Stimulated activated effector memory CD8-positive, alpha-beta T cell treated with anti-CD3 and anti-CD28 coated beads, Interleukin-12 subunit alpha, Interleukin-12 subunit beta, amount 100 ng/mL, for 72 hours (primary cell): ENCODE measurements at regions not wholly inside any gene's neighbourhood (a gene's known extent, or its start where the extent isn't known, plus 50 kb on each side); places are given as distances from the start of the nearest gene placed in this dataset.
"Not testable (repeated sequence)": the region's sequence is repeated elsewhere in the genome, so short reads cannot be mapped to it uniquely, and the experiment has no call there.

ENCODE experiments used
- ATAC-seq: fragments of 150-1000 bp; cut with Tn5 transposase; 2 replicates; pipeline ENCODE4 v1.10.0; 2021
- DNase-seq, 2 donors: peaks; one replicate each; pipeline ENCODE4 v3.0.0; 2021 to 2022; ENCODE audit warnings: low spot score in 2 of 2
- H3K27ac Mint-ChIP-seq: one replicate; pipeline ENCODE4 v1.8.0; 2022; ENCODE audit warnings: mild to moderate bottlenecking, mixed read lengths
- H3K36me3 Mint-ChIP-seq: one replicate; pipeline ENCODE4 v1.8.0; 2022; ENCODE audit warnings: mild to moderate bottlenecking, mixed read lengths
- H3K4me1 Mint-ChIP-seq: one replicate; pipeline ENCODE4 v1.8.0; 2022; ENCODE audit warnings: mixed read lengths
- H3K4me3 Mint-ChIP-seq: one replicate; pipeline ENCODE4 v1.8.0; 2022; ENCODE audit warnings: mild to moderate bottlenecking, mixed read lengths
- H3K9me3 Mint-ChIP-seq: one replicate; pipeline ENCODE4 v1.8.0; 2022; ENCODE audit warnings: mixed read lengths

DNA sequence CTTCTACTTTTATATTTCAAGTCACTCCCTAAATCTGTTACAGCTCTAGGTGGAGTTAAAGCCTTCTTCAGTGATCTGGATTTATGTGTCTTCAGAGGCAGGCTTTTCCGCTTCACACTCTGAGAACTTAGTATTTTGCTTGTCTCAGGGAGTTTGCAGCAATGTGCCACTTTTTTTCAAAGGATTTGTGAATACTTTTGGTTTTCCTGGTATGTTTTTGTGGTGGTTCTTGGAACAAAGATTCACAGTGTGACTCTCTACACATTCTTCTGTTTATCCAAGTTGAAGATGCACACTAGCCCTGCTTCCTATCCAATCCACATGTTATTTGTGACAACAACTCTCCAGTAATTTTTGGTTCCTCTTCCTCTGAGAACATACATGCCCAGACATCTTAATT, 1253.7 kb downstream of the TECRL start:
- Mint-ChIP-seq H3K9me3 (peaks cover 30% of the 10 kb centered on the region), H3K36me3 (no peaks in the 10 kb centered on the region), H3K27ac (no peak overlapping the region), H3K4me1 (no peaks in the 10 kb centered on the region), H3K4me3 (no peak overlapping the region)
- ATAC-seq, result no peak
- DNase-seq, result no peak

GRCh38 chr4:63123441-63123840, 1285.8 kb downstream of the TECRL start:
- Mint-ChIP-seq H3K27ac (no peak overlapping the region), H3K4me1 (no peaks in the 10 kb centered on the region), H3K9me3 (peaks cover 16% of the 10 kb centered on the region), H3K4me3 (no peak overlapping the region), H3K36me3 (no peaks in the 10 kb centered on the region)
- ATAC-seq (no peak), DNase-seq (no peak)

GRCh38 chr4:63122955-63123354, 1286.3 kb downstream of the TECRL start:
- H3K4me3 Mint-ChIP-seq, result no peak overlapping the region
- DNase-seq (no peak), ATAC-seq (no peak)
- no peak overlapping the region for H3K27ac Mint-ChIP-seq
- peaks cover 16% of the 10 kb centered on the region for H3K9me3 Mint-ChIP-seq
- no peaks in the 10 kb centered on the region for H3K4me1 Mint-ChIP-seq
- H3K36me3 Mint-ChIP-seq, result no peaks in the 10 kb centered on the region

DNA sequence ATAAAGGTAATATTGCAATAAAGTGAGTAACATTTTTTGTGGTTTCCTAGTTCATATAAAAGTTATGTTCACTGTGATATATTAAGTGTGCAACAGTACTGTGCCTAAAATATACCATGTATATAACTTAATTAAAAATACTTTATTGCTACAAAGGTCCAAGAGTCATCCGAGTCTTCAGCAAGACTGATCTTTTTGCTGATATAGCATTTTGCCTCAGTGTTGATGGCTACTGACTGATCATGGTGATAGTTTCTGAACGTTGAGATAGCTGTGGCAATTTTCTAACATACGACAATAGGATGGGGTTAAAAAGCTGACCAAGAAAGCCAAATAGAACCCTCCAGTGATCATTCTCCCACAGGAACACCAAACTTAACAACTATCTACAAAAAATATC, 1302.7 kb downstream of the TECRL start:
- no peak for DNase-seq

GRCh38 chr4:63105839-63106238, 1303.4 kb downstream of the TECRL start:
- no peak overlapping the region for H3K4me3 Mint-ChIP-seq
- DNase-seq (no peak), ATAC-seq (no peak)
- no peak overlapping the region for H3K27ac Mint-ChIP-seq
- no peaks in the 10 kb centered on the region for H3K4me1 Mint-ChIP-seq
- peaks cover 18% of the 10 kb centered on the region for H3K9me3 Mint-ChIP-seq
- no peaks in the 10 kb centered on the region for H3K36me3 Mint-ChIP-seq

More for the DNA sequence above, 1302.7 kb downstream of the TECRL start:
- Mint-ChIP-seq H3K9me3 (peaks cover 22% of the 10 kb centered on the region), H3K36me3 (no peaks in the 10 kb centered on the region), H3K4me1 (no peaks in the 10 kb centered on the region), H3K4me3 (no peak overlapping the region), H3K27ac (no peak overlapping the region)
- no peak for ATAC-seq

DNA sequence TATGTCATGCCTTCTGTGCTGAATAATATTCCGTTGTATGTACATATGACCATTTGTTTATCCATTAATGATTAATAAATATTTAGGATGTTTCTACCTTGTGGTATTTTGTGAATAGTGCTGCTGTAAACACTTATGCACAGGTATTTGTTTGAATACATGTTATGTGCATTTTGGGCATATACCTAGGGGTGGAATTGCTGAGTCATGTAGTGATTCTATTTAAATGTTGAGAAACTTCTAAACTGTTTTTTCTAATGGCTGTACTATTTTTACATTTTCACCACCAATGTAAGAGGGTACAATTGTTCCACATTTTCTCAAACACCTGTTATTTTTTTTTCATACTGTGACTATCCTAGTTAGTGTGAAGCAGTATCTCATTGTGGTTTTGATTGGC, 1318.6 kb downstream of the TECRL start:
- Mint-ChIP-seq H3K4me1 (no peaks in the 10 kb centered on the region), H3K36me3 (no peaks in the 10 kb centered on the region), H3K4me3 (no peak overlapping the region), H3K27ac (no peak overlapping the region), H3K9me3 (peaks cover 3% of the 10 kb centered on the region)
- DNase-seq, result no peak
- no peak for ATAC-seq

- Mint-ChIP-seq H3K9me3 (peaks cover 19% of the 10 kb centered on the region), H3K4me3 (no peak overlapping the region), H3K36me3 (no peaks in the 10 kb centered on the region), H3K27ac (no peak overlapping the region), H3K4me1 (no peaks in the 10 kb centered on the region)
- DNase-seq, result no peak
- no peak for ATAC-seq
These were observed 1324.2 kb downstream of the TECRL start for GRCh38 chr4:63085091-63085490.

DNA sequence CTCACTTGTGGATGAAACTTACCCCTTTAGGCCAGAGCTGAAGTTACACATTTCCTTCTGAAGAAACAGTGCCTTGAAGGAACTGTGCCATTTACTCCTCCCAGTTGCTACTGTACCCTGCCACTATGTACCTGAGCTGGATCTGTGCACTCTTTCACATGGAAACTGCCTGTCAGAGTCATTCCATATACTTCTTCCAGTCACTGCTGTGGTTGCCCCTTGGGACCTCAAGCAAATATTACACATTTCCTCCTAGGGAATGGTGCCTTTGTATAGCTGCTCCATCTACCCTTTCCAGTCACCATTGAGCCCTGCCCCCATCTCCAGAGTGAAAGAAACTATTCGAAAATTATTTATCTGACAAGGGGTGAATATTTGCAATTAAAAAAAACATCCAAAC, 1328.3 kb downstream of the TECRL start:
- Mint-ChIP-seq H3K9me3 (peaks cover 28% of the 10 kb centered on the region), H3K4me3 (no peak overlapping the region), H3K4me1 (no peaks in the 10 kb centered on the region), H3K36me3 (no peaks in the 10 kb centered on the region), H3K27ac (no peak overlapping the region)
- DNase-seq (no peak), ATAC-seq (no peak)

GRCh38 chr4:63063760-63064159, 1345.5 kb downstream of the TECRL start:
- Mint-ChIP-seq H3K36me3 (no peaks in the 10 kb centered on the region), H3K4me3 (no peak overlapping the region), H3K27ac (no peak overlapping the region), H3K9me3 (peaks cover 23% of the 10 kb centered on the region), H3K4me1 (no peaks in the 10 kb centered on the region)
- no peak for DNase-seq
- ATAC-seq, result no peak

DNA sequence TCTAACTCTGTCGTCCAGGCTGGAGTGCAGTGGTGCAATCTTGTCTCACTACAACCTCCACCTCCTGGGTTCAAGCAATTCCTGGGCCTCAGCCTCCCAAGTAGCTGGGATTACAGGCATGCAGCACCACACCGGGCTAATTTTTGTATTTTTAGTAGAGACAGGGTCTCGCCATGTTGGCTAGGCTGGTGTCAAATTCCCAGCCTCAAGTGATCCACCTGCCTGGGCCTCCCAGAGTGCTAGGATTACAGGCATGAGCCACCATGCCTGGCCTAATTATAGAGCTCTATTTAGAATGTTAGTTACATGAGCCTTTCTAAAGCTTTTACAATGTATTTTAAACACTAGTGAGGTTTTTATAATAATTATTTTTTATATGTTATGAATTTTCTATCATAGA, 1346.4 kb downstream of the TECRL start:
- not testable (repeated sequence) for ATAC-seq, H3K4me3 Mint-ChIP-seq, H3K27ac Mint-ChIP-seq, H3K4me1 Mint-ChIP-seq, H3K36me3 Mint-ChIP-seq, DNase-seq
- peaks cover 22% of the 10 kb centered on the region for H3K9me3 Mint-ChIP-seq

DNA sequence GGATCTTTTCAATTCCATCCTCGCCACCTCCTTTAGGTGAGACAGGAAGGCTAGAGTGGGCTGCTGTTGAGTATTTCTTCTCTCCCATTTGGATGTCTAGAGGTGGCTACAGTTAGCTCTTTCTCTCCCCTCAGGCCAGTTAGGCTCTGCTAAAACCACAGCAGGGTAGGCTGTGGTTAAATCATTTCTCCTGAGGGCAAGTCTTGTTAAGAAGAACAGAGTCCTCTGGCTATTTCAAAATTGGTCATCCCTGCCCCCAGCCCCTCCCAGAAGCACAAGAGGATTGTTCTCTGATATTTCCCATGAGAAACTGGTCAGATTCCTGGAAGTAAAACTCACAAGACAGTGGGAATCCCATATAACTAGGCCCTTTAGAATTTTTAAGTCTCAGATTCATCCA, 1359.5 kb downstream of the TECRL start:
- ATAC-seq, result no peak
- Mint-ChIP-seq H3K9me3 (peaks cover 13% of the 10 kb centered on the region), H3K4me3 (no peak overlapping the region), H3K4me1 (no peaks in the 10 kb centered on the region), H3K27ac (no peak overlapping the region), H3K36me3 (no peaks in the 10 kb centered on the region)
- DNase-seq, result no peak

GRCh38 chr4:63049278-63049677, 1360.0 kb downstream of the TECRL start:
- Mint-ChIP-seq H3K4me3 (no peak overlapping the region), H3K9me3 (peaks cover 13% of the 10 kb centered on the region), H3K4me1 (no peaks in the 10 kb centered on the region), H3K27ac (no peak overlapping the region), H3K36me3 (no peaks in the 10 kb centered on the region)
- no peak for DNase-seq
- ATAC-seq, result no peak

DNA sequence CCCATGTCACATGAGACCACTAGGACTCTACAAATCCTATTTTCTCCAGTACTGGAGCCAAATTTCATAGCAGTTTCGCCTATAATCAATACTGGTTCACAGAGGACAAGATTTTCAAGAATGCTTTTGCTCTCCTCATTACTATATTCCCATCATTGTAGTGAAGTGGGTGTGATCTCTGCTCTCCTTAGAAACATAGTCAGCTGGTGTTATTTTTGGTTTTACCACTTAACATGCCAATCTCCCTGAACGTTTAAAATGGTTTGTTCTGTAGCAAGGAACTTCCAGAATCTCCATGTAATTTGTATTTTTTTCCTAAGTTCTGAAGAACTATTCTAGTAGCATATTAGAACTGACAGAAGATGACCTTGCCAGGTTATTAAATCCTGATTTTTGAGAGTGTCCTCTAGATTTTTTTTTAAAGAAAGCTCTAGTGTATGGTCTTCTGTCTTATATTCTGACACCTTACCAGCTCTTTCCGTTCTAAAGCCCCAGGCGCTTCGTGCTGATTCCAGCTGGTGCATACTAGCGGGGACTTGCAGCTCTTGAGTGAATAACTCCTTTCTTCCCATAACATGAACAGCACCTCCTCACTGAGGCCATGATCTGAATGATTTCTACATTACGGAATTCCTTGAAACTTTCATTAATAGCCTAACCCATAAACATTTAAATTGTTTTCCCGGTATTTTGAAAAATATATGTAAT, 1372.9 kb downstream of the TECRL start:
- no peak overlapping the region for H3K27ac Mint-ChIP-seq
- peaks cover 20% of the 10 kb centered on the region for H3K9me3 Mint-ChIP-seq
- no peak for ATAC-seq
- DNase-seq, result no peak
- no peaks in the 10 kb centered on the region for H3K36me3 Mint-ChIP-seq
- H3K4me1 Mint-ChIP-seq, result no peaks in the 10 kb centered on the region
- H3K4me3 Mint-ChIP-seq, result no peak overlapping the region

GRCh38 chr4:63029380-63029779, 1379.9 kb downstream of the TECRL start:
- H3K27ac Mint-ChIP-seq, result no peak overlapping the region
- ATAC-seq, result no peak
- no peak overlapping the region for H3K4me3 Mint-ChIP-seq
- H3K36me3 Mint-ChIP-seq, result no peaks in the 10 kb centered on the region
- no peaks in the 10 kb centered on the region for H3K4me1 Mint-ChIP-seq
- H3K9me3 Mint-ChIP-seq, result peaks cover 10% of the 10 kb centered on the region
- no peak for DNase-seq

DNA sequence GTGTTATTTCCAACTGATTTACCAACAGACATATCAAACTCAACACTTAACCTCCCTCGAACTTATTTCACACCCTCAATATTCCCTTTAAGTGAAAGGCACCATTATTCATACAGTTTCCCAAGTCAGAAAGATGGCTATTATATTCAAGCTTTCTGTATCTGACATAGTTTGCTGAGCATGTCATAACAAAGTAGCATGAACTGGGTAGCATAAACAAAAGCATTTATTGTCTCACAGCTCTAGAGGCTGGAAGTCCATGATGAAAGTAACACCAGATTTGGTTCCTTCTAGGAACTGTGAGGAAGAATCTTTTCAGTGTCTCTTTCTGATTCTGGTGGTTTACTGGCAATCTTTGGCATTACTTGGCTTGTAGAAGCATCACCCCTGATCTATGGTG, 1388.6 kb downstream of the TECRL start:
- Mint-ChIP-seq H3K36me3 (no peaks in the 10 kb centered on the region), H3K4me3 (no peak overlapping the region), H3K27ac (no peak overlapping the region), H3K9me3 (peaks cover 21% of the 10 kb centered on the region), H3K4me1 (no peaks in the 10 kb centered on the region)
- no peak for DNase-seq
- ATAC-seq, result no peak

- no peak overlapping the region for H3K27ac Mint-ChIP-seq
- DNase-seq (no peak), ATAC-seq (no peak)
These were observed 1392.0 kb downstream of the TECRL start for GRCh38 chr4:63017300-63017699.

DNA sequence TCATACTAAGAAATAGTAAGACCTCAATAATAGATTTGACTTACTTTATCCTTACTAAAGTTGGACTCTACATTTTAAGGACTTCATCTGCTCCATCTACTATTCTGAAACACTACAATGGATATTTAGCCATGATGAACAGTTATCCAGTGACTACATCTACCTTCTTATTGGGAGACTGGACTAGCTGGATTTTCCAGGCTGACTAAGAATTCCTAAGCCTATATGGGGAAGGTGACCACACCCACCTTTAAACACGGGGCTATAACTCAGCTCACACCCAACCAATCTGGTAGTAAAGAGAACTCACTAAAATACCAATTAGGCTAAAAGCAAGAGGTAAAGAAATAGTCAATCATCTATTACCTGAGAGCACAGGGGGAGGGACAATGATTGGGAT, 1438.4 kb downstream of the TECRL start:
- Mint-ChIP-seq H3K9me3 (peaks cover 31% of the 10 kb centered on the region), H3K4me1 (no peaks in the 10 kb centered on the region), H3K27ac (no peak overlapping the region), H3K4me3 (no peak overlapping the region), H3K36me3 (no peaks in the 10 kb centered on the region)
- DNase-seq (no peak), ATAC-seq (no peak)

More at GRCh38 chr4:63017300-63017699, 1392.0 kb downstream of the TECRL start:
- Mint-ChIP-seq H3K4me3 (no peak overlapping the region), H3K4me1 (no peaks in the 10 kb centered on the region), H3K36me3 (no peaks in the 10 kb centered on the region), H3K9me3 (peaks cover 21% of the 10 kb centered on the region)
